ENCODE measurements at regions not wholly inside any gene's neighbourhood (a gene's known extent, or its start where the extent isn't known, plus 50 kb on each side); places are given as distances from the start of the nearest gene placed in this dataset.
"Not testable (repeated sequence)": the region's sequence is repeated elsewhere in the genome, so short reads cannot be mapped to it uniquely, and the experiment has no call there.

DNA sequence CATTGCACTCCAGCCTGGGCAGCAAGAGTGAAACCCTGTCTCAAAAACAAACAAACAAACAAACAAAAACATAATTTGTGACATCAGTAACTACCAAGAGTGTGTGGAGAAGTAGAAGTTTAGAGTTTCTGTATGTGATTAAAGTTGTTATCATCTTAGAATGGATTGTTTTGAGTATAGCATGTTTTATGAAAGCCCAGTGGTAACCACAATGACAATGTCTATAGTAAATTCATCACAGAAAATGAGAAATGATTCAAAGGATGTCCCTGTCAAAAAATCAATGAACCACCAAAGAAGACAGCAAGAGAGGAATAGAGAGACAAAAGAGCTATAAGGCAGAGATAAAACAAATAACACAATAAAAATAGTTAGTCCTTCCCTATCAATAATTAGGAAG, 1299.2 kb downstream of the CNTNAP5 start:
- peaks cover 5% of the 10 kb centered on the region for H3K27me3 ChIP-seq (ENCODE audit: insufficient read depth, low read depth, severe bottlenecking)

GRCh38 chr2:125330133-125330532, 1305.0 kb downstream of the CNTNAP5 start:
- TF ChIP-seq CTCF (IDR thresholded peaks at IDR 0.05; ENCODE audit: low read depth, low read length): no peak
- peaks cover 2% of the 10 kb centered on the region for H3K27me3 ChIP-seq (ENCODE audit: insufficient read depth, low read depth, severe bottlenecking)
- H3K9me3 ChIP-seq (ENCODE audit: severe bottlenecking): no peaks in the 10 kb centered on the region
- no peak overlapping the region for H3K4me3 ChIP-seq (ENCODE audit: low read depth, low read length)
- H3K36me3 ChIP-seq: no peaks in the 10 kb centered on the region
- no peak overlapping the region for H3K27ac ChIP-seq
- DNase-seq: no peak

More for the DNA sequence above, 1299.2 kb downstream of the CNTNAP5 start:
- Histone ChIP-seq H3K27ac (no peak overlapping the region), H3K36me3 (no peaks in the 10 kb centered on the region), H3K4me3 (ENCODE audit: low read depth, low read length) (no peak overlapping the region), H3K9me3 (ENCODE audit: severe bottlenecking) (no peaks in the 10 kb centered on the region)
- no peak for DNase-seq
- TF ChIP-seq CTCF (IDR thresholded peaks at IDR 0.05; ENCODE audit: low read depth, low read length): no peak

DNA sequence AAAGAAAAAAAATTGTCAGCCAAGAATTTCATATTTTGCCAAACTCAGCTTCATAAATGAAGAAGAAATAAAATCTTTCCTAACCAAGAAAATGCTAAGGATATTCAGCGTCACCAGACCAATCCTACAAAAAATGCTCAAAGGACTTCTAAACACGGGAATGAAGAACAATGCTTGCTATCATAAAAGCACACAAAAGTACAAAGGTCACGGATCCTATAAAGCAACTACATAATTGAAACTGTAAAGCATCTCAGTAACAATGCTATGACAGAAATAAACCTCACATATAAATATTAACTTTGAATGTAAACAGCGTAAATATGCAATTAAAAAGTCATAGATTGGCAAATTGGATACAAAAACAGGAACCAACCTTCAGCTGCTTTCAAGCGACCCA, 1314.6 kb upstream of the GYPC start:
- Histone ChIP-seq H3K4me3 (ENCODE audit: low read depth, low read length) (no peak overlapping the region), H3K27me3 (ENCODE audit: insufficient read depth, low read depth, severe bottlenecking) (peaks cover 9% of the 10 kb centered on the region), H3K27ac (no peak overlapping the region), H3K9me3 (ENCODE audit: severe bottlenecking) (no peaks in the 10 kb centered on the region), H3K36me3 (no peaks in the 10 kb centered on the region)
- DNase-seq: no peak
- TF ChIP-seq CTCF (IDR thresholded peaks at IDR 0.05; ENCODE audit: low read depth, low read length): no peak

DNA sequence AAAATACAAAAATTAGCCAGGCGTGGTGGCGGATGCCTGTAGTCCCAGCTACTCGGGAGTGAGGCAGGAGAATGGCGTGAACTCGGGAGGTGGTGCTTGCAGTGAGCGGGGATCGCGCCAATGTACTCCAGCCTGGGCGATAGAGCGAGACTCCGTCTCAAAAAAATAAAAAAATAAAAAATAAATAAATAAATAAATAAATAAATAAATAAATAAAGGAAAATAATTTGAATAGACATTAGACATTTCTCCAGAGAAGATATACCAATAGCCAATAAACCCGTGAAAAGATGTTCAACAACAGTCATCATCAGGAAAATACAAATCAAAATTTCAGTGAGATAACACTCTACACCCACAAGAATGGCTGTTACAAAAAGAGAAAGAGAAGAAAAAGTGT, 1302.4 kb upstream of the GYPC start:
- peaks cover 15% of the 10 kb centered on the region for H3K27me3 ChIP-seq (ENCODE audit: insufficient read depth, low read depth, severe bottlenecking)
- H3K36me3 ChIP-seq, DNase-seq: not testable (repeated sequence)

GRCh38 chr2:125364192-125364983, 1291.6 kb upstream of the GYPC start:
- H3K36me3 ChIP-seq: no peaks in the 10 kb centered on the region
- no peak overlapping the region for H3K27ac ChIP-seq
- no peak for DNase-seq
- H3K9me3 ChIP-seq (ENCODE audit: severe bottlenecking): peaks cover 3% of the 10 kb centered on the region
- no peak overlapping the region for H3K4me3 ChIP-seq (ENCODE audit: low read depth, low read length)
- no peak for TF ChIP-seq CTCF (IDR thresholded peaks at IDR 0.05; ENCODE audit: low read depth, low read length)
- H3K27me3 ChIP-seq (ENCODE audit: insufficient read depth, low read depth, severe bottlenecking): peaks cover 3% of the 10 kb centered on the region

More for the DNA sequence above, 1302.4 kb upstream of the GYPC start:
- H3K27ac ChIP-seq; H3K4me3 ChIP-seq (ENCODE audit: low read depth, low read length); H3K9me3 ChIP-seq (ENCODE audit: severe bottlenecking): not testable (repeated sequence)

- Histone ChIP-seq H3K27me3 (ENCODE audit: insufficient read depth, low read depth, severe bottlenecking) (peaks cover 3% of the 10 kb centered on the region), H3K27ac (no peak overlapping the region), H3K9me3 (ENCODE audit: severe bottlenecking) (peaks cover 3% of the 10 kb centered on the region), H3K36me3 (no peaks in the 10 kb centered on the region), H3K4me3 (ENCODE audit: low read depth, low read length) (no peak overlapping the region)
- no peak for TF ChIP-seq CTCF (IDR thresholded peaks at IDR 0.05; ENCODE audit: low read depth, low read length)
- no peak for DNase-seq
These were observed 1291.0 kb upstream of the GYPC start for GRCh38 chr2:125364984-125365265.
